GM18951 (cell line): ENCODE measurements at regions not wholly inside any gene's neighbourhood (a gene's known extent, or its start where the extent isn't known, plus 50 kb on each side); places are given as distances from the start of the nearest gene placed in this dataset.

Experiments
- POLR2A ChIP-seq: IDR thresholded peaks from 4 replicates; pipeline ENCODE4 v1.6.1; 2011; ENCODE audit warnings: mild to moderate bottlenecking; ENCODE audit not compliant: insufficient read length, insufficient read depth; ENCODE audit errors: extremely low read depth
- in situ Hi-C: fragments of 300-500 bp; cut with MboI; formaldehyde crosslinking; loops from one replicate; pipeline ENCODE4 v1.12.0; 2022; ENCODE audit warnings: low sequenced_read_pairs, mixed read lengths, inconsistent platforms; ENCODE audit not compliant: unreplicated experiment

- in situ Hi-C loops, result no loop called here
- TF ChIP-seq POLR2A, result no peak
Observed at GRCh38 chr2:172373766-172374165, 53.6 kb upstream of the ITGA6 start.

- in situ Hi-C loops, result no loop called here
- no peak for TF ChIP-seq POLR2A
Observed at GRCh38 chr2:172374318-172375240, 52.8 kb upstream of the ITGA6 start.

GRCh38 chr2:172375251-172375650 lies 52.1 kb upstream of the ITGA6 start:
- in situ Hi-C loops, result no loop called here
- no peak for TF ChIP-seq POLR2A

GRCh38 chr2:172376016-172376415 lies 51.4 kb upstream of the ITGA6 start:
- in situ Hi-C loops, result no loop called here
- TF ChIP-seq POLR2A, result no peak

GRCh38 chr2:172376505-172377125 lies 50.8 kb upstream of the ITGA6 start:
- TF ChIP-seq POLR2A, result no peak
- in situ Hi-C loops, result no loop called here

- in situ Hi-C loops, result no loop called here
- TF ChIP-seq POLR2A, result no peak
Observed at GRCh38 chr2:172377408-172377807, 50.0 kb upstream of the ITGA6 start.
